ENCODE measurements at regions not wholly inside any gene's neighbourhood (a gene's known extent, or its start where the extent isn't known, plus 50 kb on each side); places are given as distances from the start of the nearest gene placed in this dataset.

DNA sequence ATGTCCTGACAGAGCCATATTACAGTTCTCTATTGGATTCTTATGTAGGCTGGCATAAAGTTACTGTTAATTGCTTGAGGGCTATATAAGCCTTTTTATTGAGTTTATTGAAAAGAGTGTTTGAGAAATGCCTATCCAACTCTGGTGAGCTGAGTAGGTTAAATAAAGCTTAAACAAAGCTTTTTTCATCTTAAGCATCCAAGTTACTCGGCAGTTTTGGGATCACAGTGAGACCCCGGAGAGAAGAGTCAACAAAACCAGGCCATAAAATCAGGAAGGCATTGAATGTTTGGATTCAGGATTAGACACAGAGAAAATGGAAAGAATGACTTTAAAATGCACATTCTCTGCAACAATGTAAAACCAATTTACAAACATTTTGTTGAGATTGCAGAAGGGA lies 588.5 kb downstream of the DACH1 start:
- H3K27ac ChIP-seq: no peak overlapping the region

DNA sequence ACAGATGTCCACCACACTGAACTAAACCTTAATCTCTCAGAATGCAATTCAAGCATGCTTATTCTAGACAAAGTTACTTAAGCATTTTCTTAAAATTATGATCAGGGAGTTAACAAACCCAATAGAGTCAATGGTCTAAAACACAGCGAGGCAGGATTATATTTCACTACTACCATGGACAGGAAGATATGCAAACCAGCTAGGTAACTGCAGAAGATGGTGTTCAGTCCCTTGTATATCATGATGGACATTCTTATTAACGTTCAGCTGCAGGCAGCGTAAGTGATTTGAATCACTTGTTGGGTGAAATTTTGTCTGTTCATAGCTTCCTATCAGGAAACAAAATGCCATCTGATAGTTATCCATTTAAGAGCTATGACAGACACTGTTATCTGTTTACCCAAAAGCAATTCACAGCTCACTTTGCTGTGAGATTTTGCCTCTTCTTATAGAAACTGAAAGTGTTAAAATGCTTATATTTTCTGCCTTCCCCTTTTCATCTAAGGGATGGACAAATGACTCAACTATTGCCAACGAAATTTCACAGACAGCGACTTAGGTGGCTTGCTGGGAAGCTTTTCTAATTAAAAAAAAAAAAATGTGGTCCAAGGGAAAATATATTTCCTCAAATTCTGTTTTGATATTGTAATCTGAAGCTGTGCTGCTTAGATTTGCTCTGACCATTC lies 591.9 kb downstream of the DACH1 start:
- Histone ChIP-seq H3K4me1 (replicated peaks) (no peaks in the 10 kb centered on the region), H3K36me3 (no peaks in the 10 kb centered on the region), H3K9me3 (replicated peaks) (no peaks in the 10 kb centered on the region), H3K27me3 (replicated peaks) (no peaks in the 10 kb centered on the region), H3K27ac (no peak overlapping the region), H3K4me3 (no peak overlapping the region)
- DNase-seq (ENCODE audit: low read depth in 1 of 2, low spot score in 2 of 2): no peak

More for the DNA sequence above, 588.5 kb downstream of the DACH1 start:
- Histone ChIP-seq H3K4me1 (replicated peaks) (no peaks in the 10 kb centered on the region), H3K36me3 (no peaks in the 10 kb centered on the region), H3K4me3 (no peak overlapping the region), H3K27me3 (replicated peaks) (no peaks in the 10 kb centered on the region), H3K9me3 (replicated peaks) (no peaks in the 10 kb centered on the region)
- DNase-seq (ENCODE audit: low read depth in 1 of 2, low spot score in 2 of 2): no peak

DNA sequence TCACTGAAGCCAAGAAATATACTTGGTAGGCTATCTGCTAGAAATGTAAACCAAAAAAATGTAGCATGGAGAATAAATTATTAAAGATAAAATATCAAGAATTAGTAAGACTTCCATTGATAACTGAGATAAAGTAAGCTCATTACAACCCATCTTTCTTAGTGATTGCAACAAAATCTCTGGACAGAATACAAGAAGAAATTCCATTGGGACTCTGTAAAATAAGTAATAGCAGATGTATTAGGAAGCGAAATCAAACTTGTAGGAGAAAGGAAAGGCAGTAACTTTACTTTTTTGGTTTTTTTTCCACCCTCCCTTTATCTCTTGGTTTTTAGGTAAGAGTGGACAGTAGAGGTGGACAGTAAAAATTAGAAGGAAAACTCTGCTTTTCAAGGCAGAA lies 605.7 kb downstream of the DACH1 start:
- no peaks in the 10 kb centered on the region for H3K36me3 ChIP-seq
- no peak overlapping the region for H3K27ac ChIP-seq
- DNase-seq (ENCODE audit: low read depth in 1 of 2, low spot score in 2 of 2): no peak
- H3K4me3 ChIP-seq: no peak overlapping the region
- H3K4me1 ChIP-seq (replicated peaks): no peaks in the 10 kb centered on the region
- H3K27me3 ChIP-seq (replicated peaks): no peaks in the 10 kb centered on the region
- H3K9me3 ChIP-seq (replicated peaks): no peaks in the 10 kb centered on the region

DNA sequence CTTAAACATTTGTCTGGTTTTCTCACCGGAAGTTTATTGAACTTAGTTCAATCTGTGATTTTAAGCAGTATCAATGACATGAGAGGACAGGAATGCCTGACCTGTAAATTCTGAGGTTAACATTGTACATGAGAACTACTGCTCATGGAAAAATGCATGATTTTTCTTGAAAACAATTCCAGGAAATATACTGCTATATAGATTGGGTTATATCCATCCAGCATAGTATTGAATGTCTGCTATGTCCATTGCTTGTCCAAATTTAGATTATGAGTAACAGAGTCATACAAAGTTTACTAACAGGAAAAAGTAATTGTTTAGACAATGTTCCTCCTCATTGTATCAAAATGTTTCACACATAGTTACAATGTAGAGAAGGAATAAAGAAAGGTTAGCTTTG lies 606.8 kb downstream of the DACH1 start:
- Histone ChIP-seq H3K4me3 (no peak overlapping the region), H3K4me1 (replicated peaks) (no peaks in the 10 kb centered on the region), H3K27me3 (replicated peaks) (no peaks in the 10 kb centered on the region), H3K36me3 (no peaks in the 10 kb centered on the region), H3K27ac (no peak overlapping the region), H3K9me3 (replicated peaks) (no peaks in the 10 kb centered on the region)
- DNase-seq (ENCODE audit: low read depth in 1 of 2, low spot score in 2 of 2): no peak

DNA sequence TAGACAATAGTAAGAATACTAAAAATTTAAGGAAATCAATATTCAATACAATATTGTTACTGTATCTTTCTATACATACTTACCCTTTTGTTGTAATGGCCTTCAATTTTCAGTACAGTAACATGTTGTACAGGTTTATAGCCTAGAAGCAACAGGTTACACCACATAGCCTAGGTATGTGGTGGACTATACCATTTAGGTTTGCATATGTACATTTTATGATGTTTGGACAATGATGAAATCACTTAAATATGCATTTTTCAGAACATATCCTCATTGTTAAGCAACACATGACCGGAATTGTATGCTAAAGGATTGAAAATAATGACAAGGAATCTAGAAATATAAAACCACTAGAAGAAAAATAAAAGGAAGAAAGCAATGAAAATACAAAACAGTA lies 611.4 kb downstream of the DACH1 start:
- Histone ChIP-seq H3K4me1 (replicated peaks) (no peaks in the 10 kb centered on the region), H3K9me3 (replicated peaks) (no peaks in the 10 kb centered on the region), H3K36me3 (no peaks in the 10 kb centered on the region), H3K4me3 (no peak overlapping the region), H3K27ac (no peak overlapping the region), H3K27me3 (replicated peaks) (no peaks in the 10 kb centered on the region)
- DNase-seq (ENCODE audit: low read depth in 1 of 2, low spot score in 2 of 2): no peak

DNA sequence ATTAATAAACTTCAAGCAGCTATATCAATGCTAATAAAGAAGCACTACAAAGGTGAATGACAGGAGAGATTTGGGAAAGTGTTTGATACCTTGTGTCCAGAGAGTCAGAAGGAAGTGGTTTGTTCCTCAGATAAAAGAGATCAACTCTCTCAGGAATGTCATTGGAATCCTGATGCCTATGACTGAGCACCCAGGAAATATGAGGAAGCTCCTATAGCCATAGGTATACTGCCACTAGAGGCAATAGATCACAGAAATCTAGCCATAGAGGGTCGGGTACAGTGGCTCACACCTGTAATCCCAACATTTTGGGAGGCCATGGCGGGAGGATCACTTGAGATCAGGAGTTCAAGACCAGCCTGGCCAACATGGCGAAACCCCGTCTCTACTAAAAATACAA lies 612.6 kb downstream of the DACH1 start:
- no peak for DNase-seq (ENCODE audit: low read depth in 1 of 2, low spot score in 2 of 2)
- no peaks in the 10 kb centered on the region for H3K36me3 ChIP-seq
- H3K4me3 ChIP-seq: no peak overlapping the region

DNA sequence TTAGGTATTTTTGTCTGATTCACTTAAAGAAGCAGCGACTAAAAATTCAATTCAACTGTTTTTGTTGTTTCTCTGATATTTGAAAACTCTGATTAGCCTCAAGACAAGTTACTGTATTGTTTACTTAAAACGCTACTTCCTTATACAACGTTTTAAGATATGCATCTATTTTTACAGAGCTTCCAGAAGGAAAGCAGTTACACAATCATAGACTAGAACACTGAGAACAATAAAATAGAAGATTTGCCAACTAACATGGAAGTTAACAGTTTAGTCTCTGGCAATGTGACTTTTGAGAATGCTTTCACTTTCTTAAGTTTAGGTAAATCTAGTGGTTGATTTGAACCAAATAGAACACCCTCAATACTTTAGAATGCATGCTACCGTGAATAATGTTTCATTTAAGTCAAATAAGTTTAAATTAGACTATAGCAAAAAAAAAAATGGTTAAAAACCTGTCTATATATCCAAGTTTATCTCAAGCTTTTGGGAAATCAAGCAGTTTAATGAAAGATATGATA lies 614.8 kb downstream of the DACH1 start:
- Histone ChIP-seq H3K4me3 (no peak overlapping the region), H3K27me3 (replicated peaks) (no peaks in the 10 kb centered on the region), H3K36me3 (no peaks in the 10 kb centered on the region), H3K27ac (no peak overlapping the region), H3K9me3 (replicated peaks) (no peaks in the 10 kb centered on the region), H3K4me1 (replicated peaks) (no peaks in the 10 kb centered on the region)
- DNase-seq (ENCODE audit: low read depth in 1 of 2, low spot score in 2 of 2): no peak

More for the DNA sequence above, 612.6 kb downstream of the DACH1 start:
- H3K27me3 ChIP-seq (replicated peaks): no peaks in the 10 kb centered on the region
- H3K27ac ChIP-seq: no peak overlapping the region
- no peaks in the 10 kb centered on the region for H3K9me3 ChIP-seq (replicated peaks)
- no peaks in the 10 kb centered on the region for H3K4me1 ChIP-seq (replicated peaks)

DNA sequence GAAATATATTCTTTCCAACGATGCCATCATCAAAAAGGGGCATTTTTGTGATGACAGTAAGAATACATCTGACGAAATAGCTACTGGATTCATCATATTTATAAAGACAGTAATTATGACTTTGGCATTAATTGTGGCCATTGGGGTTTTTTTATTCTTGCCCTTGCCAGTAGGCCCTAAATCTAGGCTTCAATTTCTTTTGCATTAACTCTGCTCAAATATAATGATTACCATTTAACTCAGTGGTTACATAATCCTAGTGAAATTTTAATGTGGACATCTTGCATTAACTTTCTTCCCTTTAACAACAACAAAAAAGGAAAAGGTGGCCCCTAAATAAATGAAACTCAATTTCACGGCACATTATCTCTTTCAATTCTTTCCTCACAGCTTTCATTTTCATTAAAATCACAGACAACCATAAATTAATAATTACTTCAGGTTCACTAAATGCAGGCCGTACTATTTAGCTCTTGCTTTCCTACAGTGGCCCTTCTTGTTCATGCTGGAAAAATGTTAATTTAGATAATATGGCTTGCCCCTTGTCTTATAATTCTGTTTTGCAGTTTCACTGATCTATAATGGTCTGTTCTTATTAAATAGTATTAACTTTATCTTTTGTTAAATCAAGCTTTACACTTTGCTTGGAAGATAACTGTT lies 615.6 kb downstream of the DACH1 start:
- Histone ChIP-seq H3K27ac (no peak overlapping the region), H3K4me3 (no peak overlapping the region), H3K36me3 (no peaks in the 10 kb centered on the region), H3K9me3 (replicated peaks) (no peaks in the 10 kb centered on the region), H3K4me1 (replicated peaks) (no peaks in the 10 kb centered on the region), H3K27me3 (replicated peaks) (no peaks in the 10 kb centered on the region)
- no peak for DNase-seq (ENCODE audit: low read depth in 1 of 2, low spot score in 2 of 2)

DNA sequence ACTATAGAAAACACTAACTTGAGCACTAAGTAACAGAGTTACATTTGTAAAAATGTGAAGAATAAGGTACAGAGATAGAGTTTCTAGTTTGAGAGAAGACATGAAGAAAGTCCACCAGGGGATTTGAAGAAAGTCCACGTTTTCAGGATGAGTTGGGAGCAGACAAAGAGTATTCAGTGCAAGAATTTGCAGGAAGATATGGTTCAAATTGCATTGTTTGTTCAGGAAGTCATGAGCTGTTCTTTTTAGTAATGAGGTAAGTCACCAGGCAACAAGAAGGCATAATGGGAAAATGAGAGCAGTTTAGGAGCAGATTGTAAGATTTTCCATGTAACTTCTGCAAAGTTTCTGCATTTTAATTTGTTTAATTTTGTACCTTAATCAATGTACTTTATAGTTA lies 618.0 kb downstream of the DACH1 start:
- Histone ChIP-seq H3K9me3 (replicated peaks) (no peaks in the 10 kb centered on the region), H3K27me3 (replicated peaks) (no peaks in the 10 kb centered on the region), H3K27ac (no peak overlapping the region), H3K4me1 (replicated peaks) (no peaks in the 10 kb centered on the region), H3K4me3 (no peak overlapping the region), H3K36me3 (no peaks in the 10 kb centered on the region)
- DNase-seq (ENCODE audit: low read depth in 1 of 2, low spot score in 2 of 2): no peak

DNA sequence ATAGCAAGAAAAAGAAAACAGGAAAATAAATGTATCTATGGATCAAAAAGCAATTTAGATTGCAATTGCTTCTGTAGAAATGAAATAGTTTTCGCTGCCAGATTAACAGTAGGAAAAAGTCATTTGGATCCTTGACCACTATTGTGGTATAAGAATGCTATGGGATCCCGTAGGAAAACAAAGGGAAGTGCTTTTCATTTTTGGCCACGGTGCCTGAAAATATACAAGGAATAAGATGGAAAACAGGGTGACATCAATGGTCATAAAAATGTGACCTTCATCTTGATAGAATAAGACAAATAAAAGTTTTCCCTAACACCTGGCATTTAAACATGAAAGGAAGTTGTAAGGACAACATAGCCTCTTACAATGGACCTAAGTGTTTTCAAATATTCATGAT lies 622.8 kb downstream of the DACH1 start:
- Histone ChIP-seq H3K27me3 (replicated peaks) (no peaks in the 10 kb centered on the region), H3K36me3 (no peaks in the 10 kb centered on the region), H3K4me1 (replicated peaks) (no peaks in the 10 kb centered on the region), H3K27ac (no peak overlapping the region), H3K4me3 (no peak overlapping the region), H3K9me3 (replicated peaks) (no peaks in the 10 kb centered on the region)
- no peak for DNase-seq (ENCODE audit: low read depth in 1 of 2, low spot score in 2 of 2)

DNA sequence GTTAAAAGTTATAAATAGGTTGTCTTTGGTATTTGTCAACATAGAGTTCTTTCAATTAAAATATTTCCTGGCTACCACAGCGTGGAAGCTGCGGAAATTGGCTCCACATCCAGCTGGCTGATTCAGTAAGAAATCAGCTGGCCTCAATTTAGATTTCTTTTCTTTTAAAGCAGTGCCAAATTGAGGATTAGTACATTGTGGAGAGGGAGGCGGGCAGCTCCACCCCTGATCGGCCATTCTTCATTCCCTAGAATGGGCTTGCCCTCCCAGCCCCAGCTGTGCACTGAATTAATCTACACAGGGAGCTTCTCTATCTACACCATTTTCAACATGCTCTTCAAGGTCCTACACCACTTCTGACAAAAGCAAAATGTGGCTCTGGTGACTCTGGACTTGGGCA lies 624.8 kb downstream of the DACH1 start:
- no peak overlapping the region for H3K4me3 ChIP-seq
- no peak for DNase-seq (ENCODE audit: low read depth in 1 of 2, low spot score in 2 of 2)

DNA sequence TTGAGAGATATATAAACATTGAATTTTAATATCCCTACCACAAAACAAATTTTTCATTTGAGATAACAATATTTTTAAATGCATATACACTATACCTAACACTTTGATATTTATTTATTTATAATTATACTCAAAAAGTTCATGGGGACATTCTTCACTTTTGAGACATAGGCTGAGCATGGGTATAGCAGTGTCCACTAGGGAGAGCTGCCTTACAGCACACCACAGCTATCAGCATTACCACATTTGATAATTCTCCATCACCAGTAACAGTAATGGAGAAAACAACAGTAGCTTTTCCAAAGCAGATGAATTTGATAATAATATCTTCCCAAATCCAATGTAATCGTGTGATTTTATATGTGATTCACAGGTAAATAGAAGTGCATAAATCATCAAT lies 626.1 kb downstream of the DACH1 start:
- no peak overlapping the region for H3K4me3 ChIP-seq

More for the DNA sequence above, 624.8 kb downstream of the DACH1 start:
- H3K27ac ChIP-seq: no peak overlapping the region
- no peaks in the 10 kb centered on the region for H3K36me3 ChIP-seq
- H3K27me3 ChIP-seq (replicated peaks): no peaks in the 10 kb centered on the region
- H3K9me3 ChIP-seq (replicated peaks): no peaks in the 10 kb centered on the region
- H3K4me1 ChIP-seq (replicated peaks): no peaks in the 10 kb centered on the region

DNA sequence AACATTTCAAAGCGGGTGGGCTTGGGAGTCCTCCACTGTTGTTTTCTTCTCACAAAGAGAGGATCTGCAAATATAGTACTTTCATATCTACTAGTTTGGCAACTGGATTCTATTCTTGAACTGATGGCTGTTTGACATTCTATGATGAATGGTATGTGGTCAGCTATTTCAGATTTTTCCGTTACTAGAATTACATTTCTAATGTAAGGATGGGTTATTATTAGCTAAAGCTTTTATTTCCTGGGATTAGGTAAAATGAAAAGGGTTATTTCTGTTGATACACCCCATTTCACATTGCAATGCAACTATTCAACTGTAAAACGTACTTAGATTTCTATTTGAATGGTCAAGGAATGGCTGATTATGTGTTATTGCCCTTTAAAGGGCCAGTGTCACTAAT lies 629.7 kb downstream of the DACH1 start:
- DNase-seq (ENCODE audit: low read depth in 1 of 2, low spot score in 2 of 2): no peak
- Histone ChIP-seq H3K27me3 (replicated peaks) (no peaks in the 10 kb centered on the region), H3K9me3 (replicated peaks) (no peaks in the 10 kb centered on the region), H3K27ac (no peak overlapping the region), H3K4me1 (replicated peaks) (no peaks in the 10 kb centered on the region), H3K4me3 (no peak overlapping the region), H3K36me3 (no peaks in the 10 kb centered on the region)

More for the DNA sequence above, 626.1 kb downstream of the DACH1 start:
- no peaks in the 10 kb centered on the region for H3K27me3 ChIP-seq (replicated peaks)
- no peaks in the 10 kb centered on the region for H3K4me1 ChIP-seq (replicated peaks)
- no peak overlapping the region for H3K27ac ChIP-seq
- DNase-seq (ENCODE audit: low read depth in 1 of 2, low spot score in 2 of 2): no peak
- H3K9me3 ChIP-seq (replicated peaks): no peaks in the 10 kb centered on the region
- H3K36me3 ChIP-seq: no peaks in the 10 kb centered on the region

DNA sequence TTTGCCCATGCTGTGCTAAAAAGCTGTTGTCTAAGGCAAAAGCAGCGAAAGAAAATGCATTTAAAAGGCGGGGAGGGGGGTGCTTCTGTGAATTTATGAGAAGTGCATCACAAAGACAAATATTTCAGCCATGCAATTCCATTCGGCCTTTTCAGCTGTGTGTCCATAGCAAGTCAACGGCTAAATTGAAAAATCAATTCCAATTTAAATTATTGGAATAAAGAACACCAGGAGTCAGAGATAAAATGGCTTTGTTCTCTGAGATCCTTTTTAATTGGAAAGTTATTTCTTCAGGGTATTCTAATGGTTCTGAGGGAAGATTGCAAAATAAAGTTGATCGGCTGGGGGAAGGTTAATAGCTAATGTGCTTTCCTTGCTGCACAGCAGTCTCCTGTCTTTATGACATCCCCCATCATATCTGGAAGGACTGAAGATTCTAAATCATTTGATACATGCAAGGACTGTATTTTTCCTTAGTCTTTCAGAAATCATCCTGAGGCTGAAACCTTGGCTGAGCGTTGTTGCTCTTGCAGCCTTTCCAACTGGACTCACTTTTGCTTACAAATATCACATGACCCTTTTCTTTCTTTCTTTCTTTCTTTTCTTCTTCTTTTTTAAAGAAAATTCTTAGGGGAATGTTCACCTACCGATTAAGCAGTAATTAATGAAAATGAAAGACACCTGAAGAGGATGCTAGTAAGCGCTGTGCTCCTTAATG lies 647.1 kb downstream of the DACH1 start:
- H3K27me3 ChIP-seq (replicated peaks): no peaks in the 10 kb centered on the region
- no peaks in the 10 kb centered on the region for H3K4me1 ChIP-seq (replicated peaks)
- H3K9me3 ChIP-seq (replicated peaks): no peaks in the 10 kb centered on the region
- no peak overlapping the region for H3K27ac ChIP-seq
- no peak overlapping the region for H3K4me3 ChIP-seq
- DNase-seq (ENCODE audit: low read depth in 1 of 2, low spot score in 2 of 2): no peak
- no peaks in the 10 kb centered on the region for H3K36me3 ChIP-seq
